HG02642 (cell line): ENCODE measurements at regions not wholly inside any gene's neighbourhood (a gene's known extent, or its start where the extent isn't known, plus 50 kb on each side); places are given as distances from the start of the nearest gene placed in this dataset.

Experiments used
- ATAC-seq: cut with Tn5 transposase; IDR thresholded peaks from one replicate; pipeline ENCODE4 v1.9.1; 2021; ENCODE audit warnings: mild to moderate bottlenecking; ENCODE audit not compliant: unreplicated experiment, poor library complexity

- no peak for ATAC-seq
Observed at GRCh38 chrX:110408949-110409588, 50.4 kb downstream of the RTL9 start.

DNA sequence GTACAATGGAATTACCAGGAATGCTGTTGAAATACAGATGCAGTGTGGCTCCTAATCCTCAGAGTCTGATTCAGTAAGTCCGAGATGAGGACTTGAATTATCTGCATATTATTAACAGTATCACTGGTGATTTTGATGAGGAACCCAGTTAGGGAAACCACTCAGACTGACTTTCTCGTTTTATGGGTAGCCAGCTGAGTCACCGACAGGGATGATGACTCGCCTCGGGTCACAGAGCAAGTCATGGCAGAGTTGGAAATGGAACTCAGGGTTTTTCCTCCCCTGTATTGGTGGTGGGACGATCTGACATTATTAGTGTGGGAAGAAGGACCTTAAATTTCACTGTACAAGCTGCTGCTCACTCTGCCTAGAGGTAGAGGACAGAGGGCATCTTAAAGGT is 51.3 kb downstream of the RTL9 start:
- no peak for ATAC-seq

- ATAC-seq: no peak
Observed at GRCh38 chrX:110410603-110411002, 52.0 kb downstream of the RTL9 start.

DNA sequence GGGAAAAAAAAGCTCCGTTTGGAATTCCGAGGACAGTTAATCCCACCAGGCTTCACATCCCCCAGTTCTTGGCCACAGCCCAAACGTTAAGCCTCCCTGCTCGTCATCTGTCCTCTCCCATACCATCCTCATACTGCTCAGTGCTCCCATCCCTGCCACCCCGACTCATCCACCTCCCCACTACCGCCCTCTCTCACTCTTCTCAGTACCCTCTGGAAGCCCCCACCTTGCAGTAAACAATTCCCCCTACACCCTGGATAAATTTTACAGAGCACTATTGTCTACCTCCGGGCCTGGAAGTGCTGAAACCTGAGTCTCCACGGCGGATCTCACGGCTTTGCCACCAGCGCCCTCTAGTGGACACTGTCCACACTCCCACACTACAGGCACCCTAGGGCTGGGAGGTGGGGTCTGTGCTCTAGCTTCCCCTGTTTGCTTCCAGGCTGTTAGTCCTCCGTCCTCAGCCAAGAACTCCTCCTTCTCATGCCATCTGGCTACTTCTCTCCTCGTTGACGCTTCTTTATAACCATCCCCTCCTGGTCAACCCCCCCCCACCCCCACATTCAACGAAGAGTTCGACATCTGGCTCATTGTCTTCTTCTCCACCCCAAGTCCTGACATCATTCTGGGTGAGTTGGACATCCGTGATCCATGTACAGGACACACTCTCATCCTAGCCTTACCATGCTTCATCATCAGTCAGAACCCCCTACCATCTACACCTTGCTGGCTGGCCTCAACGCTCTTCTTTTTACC is 54.5 kb downstream of the RTL9 start:
- peak; percentile 76 for ATAC-seq

DNA sequence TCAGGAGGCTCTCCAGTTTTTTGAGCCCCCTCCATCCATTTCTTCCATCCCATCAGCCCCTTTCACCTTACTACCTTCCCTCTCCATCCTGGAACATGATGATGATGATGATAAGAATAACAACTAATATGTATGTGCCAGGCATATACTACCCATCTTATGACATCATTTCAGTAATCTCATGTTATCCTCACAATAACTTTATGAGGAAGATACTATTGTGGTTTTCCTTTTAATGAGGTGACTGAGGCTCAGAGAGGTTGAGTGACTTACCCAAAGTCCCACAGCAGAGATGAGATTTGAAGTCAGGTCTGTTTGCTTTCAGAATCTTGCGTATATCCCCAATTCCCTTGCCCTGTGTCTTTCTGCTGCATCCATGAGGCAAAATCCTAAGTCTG is 55.1 kb downstream of the RTL9 start:
- ATAC-seq: no peak

GRCh38 chrX:110414273-110414672 is 55.6 kb downstream of the RTL9 start:
- peak; percentile 30 for ATAC-seq

DNA sequence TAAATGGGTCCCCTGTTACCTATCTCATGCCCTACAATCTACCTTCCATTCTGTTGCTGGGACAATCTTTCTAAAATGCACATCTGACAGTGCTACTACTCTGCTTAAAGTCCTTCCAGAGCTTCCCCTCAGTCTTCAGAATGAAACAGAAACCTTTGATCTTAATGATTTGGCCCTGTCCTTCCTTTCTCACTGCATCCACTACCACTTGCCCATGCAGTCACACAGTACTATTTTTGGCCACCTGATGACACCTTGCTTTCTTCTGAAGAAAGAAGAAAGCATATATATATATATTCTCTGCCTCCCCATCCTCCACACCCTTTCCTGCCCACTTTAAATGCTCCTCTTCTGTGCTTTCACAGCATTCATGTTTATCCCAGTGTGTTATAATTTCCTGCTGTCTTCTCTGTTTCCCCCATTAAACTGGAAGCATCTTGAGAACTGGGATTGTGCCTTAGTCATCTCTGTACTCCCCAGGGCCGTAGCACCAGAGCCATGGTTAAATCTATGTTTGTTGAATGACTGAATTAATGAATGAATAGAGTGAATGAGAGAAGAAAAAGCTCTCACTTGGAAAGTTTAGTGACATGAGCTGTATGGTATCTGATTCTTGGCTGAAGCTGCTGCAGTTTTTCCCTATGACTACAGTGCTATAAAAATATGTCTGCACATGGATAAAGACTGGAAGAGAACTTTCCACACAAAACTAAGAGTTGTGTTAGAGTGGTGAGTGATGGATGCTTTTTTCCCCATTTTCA is 56.2 kb downstream of the RTL9 start:
- ATAC-seq: peak; percentile 73

DNA sequence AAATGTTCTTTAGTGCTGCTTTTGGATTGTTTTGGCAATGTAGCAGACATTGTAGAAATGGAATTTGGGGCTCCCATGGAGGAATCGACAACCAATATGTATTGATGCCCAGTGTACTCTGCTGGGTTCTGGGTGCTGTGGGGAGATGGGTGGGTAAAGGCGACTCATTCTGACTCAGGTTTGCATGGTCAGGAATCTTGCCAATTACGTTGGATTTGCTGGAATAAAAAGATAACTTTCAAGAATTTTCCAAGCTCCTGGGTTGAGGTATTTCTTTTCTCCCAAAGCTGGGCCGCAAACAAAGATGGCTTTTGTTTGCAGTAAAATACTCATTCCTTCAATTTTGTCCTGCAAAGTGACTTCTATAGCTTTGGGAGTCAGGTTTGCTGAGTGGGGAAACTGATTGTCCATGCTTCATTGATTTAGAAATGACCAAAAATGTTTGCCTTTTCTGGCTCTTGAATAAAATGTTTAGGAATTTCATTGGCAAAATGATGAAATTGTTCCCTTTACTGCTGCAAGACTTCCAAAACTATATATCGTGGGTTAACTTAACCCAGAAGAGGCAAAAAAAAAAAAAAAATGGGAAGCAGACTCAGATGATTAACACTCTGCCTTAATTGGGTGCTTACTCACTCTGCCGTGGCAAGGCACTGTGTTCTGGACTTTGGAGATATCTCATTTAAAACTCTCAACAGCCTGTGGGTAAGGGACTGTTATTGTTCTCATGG is 57.0 kb downstream of the RTL9 start:
- no peak for ATAC-seq

- ATAC-seq: no peak
Observed at GRCh38 chrX:110417128-110417527, 58.5 kb downstream of the RTL9 start.

DNA sequence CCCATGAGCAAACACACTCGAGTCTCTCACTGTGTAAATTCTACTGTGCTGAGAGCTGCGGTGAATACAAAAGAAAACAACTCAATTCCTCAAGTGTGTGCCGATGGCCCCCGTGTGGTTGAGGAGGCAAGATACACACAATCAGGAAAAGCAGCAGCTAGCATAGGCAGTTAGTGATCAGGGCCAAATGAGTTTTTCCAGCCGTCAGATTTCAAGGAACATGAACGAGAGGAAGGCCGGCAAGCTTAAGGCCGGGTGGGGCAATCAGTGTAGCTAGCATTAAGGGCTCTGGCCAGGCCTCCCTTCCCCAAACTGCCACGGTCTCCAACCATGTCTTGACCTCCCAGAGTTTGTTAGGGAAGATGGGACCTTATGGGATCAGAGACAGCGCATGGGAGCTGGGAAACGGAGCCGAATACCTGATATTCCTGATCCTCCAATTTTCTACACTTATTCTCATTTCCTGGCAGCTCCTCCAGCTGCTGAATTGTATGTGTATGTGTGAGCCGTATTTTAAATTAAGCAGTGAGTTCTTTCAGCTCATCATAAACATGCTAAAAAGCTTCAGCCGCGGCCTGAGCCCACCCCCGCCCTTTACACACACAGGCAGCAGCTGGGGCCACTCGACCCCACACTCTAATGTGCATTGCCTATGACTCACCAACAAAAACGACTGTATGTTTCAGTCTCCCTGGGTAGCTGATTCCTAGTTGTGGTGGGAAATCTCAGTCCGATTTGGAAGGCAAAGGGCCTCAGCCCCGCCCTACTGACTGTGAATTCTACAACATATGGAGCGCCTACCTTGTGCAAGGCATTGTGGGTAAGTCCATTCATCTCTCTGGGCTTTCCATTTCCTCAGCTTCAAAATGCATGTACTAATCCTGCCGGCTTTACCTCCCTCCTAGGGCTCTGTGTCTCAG is 59.9 kb downstream of the RTL9 start:
- no peak for ATAC-seq

DNA sequence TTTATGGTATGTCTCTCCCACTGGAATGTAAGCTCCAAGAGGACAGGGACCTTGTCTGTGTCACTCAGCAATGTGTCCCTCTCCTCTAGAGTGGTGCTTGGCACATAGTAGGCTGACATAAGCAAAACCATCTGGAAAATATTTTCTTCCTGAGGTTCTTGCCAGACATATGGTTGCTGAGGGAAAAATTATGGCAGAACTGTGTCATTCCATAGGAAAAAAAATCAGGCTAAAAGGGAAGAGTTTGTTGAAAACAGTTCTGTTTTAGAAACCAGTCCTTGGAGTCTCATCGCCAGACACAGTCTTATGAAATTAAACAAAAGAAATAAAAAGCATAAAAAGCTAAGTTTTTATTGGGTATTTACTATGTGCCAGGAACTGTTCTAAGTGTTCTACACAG is 60.9 kb downstream of the RTL9 start:
- ATAC-seq: no peak

DNA sequence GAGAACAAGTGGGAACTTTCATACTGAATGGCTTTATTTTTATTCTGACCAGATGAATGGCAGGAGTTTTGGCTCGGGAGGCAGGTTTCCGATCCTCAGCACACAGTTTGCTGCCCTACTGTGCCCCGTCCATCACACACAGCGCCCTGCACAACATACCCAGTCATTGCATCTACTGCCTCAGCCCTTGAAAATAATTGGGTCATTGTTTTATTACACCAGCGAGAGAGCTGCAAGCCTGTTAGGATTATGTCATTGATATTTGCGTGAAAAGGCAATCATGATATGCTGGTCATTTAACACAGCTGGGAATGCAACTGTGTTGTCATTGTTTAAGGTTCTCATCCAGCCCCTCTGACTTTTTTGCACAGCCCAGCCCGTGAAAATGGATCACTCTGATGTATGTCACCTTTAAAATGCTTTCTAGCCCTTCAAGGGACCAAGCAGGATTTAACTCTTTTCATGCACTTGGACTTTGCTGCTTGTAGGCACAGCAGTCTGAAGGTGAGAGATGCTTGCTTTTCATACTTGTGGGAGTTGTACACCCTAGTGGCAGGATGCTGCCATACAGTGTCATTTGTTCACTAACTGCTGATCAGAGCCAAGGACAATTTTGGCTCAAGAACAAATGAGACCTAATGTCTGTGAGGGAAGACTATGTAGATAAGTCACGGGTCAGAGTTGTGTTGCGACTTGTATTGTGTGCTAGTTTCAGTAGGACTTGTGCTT is 62.3 kb downstream of the RTL9 start:
- ATAC-seq: no peak

- no peak for ATAC-seq
Observed at GRCh38 chrX:110421500-110422455, 63.1 kb downstream of the RTL9 start.

GRCh38 chrX:110425222-110426154 is 66.8 kb downstream of the RTL9 start:
- no peak for ATAC-seq

- no peak for ATAC-seq
Observed at GRCh38 chrX:110426155-110426504, 67.5 kb downstream of the RTL9 start.

GRCh38 chrX:110427076-110427475 is 68.4 kb downstream of the RTL9 start:
- no peak for ATAC-seq

- ATAC-seq: no peak
Observed at GRCh38 chrX:110428144-110428543, 69.5 kb downstream of the RTL9 start.
